Neuron (in vitro differentiated cells): ENCODE measurements at regions not wholly inside any gene's neighbourhood (a gene's known extent, or its start where the extent isn't known, plus 50 kb on each side); places are given as distances from the start of the nearest gene placed in this dataset.
"Not testable (repeated sequence)": the region's sequence is repeated elsewhere in the genome, so short reads cannot be mapped to it uniquely, and the experiment has no call there.

Experiments used
- H2AFZ ChIP-seq: one replicate; pipeline ENCODE4 v1.6.1; 2013; ENCODE audit warnings: low read depth, mild to moderate bottlenecking, inconsistent platforms, low read length, moderate library complexity
- H3K27me3 ChIP-seq: one replicate; pipeline ENCODE4 v1.6.1; 2013; ENCODE audit warnings: low read length; ENCODE audit not compliant: insufficient read depth
- H3K36me3 ChIP-seq: one replicate; pipeline ENCODE4 v1.6.1; 2013; ENCODE audit warnings: low read length; ENCODE audit not compliant: insufficient read depth
- H3K4me1 ChIP-seq: one replicate; pipeline ENCODE4 v1.6.1; 2013; ENCODE audit warnings: low read length; ENCODE audit not compliant: insufficient read depth
- H3K4me3 ChIP-seq: 2 replicates; pipeline ENCODE4 v1.5.1; 2013; ENCODE audit warnings: mild to moderate bottlenecking, low read length, moderate library complexity
- H3K9me3 ChIP-seq: one replicate; pipeline ENCODE4 v1.6.1; 2013; ENCODE audit warnings: low read length

DNA sequence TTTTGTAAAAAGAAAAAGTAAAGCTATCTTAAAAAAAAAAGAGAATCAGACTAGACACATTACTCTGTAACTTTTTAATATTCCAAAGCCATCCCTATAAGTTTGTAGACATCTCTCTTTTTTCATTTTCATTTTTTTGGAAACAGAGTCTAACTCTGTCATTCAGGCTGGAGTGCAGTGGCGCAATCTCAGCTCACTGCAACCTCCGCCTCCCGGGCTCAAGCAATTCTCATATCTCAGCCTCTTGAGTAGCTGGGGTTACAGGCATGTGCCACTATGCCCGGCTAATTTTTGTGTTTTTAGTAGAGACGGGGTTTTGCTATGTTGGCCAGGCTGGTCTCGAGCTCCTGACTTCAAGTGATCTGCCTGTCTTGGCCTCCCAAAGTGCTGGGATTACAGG is 51.4 kb upstream of the ANKH start:
- not testable (repeated sequence) for H3K4me1 ChIP-seq, H2AFZ ChIP-seq, H3K36me3 ChIP-seq, H3K4me3 ChIP-seq, H3K9me3 ChIP-seq, H3K27me3 ChIP-seq

DNA sequence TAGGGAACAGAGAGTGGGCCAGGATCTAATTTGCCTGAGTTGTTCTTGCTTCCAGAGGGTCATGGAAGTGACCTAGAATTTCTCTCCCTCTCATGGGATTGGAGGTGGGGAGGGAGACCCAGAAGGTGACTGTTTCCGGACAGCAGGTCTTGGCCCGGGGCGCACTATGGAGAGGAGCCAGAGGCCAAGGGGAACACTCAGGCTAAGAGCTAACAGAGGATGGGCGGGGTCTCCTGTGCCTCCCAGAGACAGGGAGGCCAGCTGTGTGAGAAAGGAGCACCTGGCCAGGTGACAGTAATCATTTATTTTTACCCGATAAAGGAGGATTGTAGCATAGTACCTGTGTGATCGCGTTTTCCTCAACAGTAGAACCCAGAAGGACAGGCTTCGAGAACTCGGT is 50.9 kb upstream of the ANKH start:
- no peak overlapping the region for H3K4me3 ChIP-seq
- H2AFZ ChIP-seq = no peak overlapping the region
- no peaks in the 10 kb centered on the region for H3K36me3 ChIP-seq
- H3K9me3 ChIP-seq = no peaks in the 10 kb centered on the region
- peaks cover 4% of the 10 kb centered on the region for H3K27me3 ChIP-seq
- H3K4me1 ChIP-seq = no peaks in the 10 kb centered on the region
